ENCODE measurements at regions not wholly inside any gene's neighbourhood (a gene's known extent, or its start where the extent isn't known, plus 50 kb on each side); places are given as distances from the start of the nearest gene placed in this dataset.

- no peak for DNase-seq
Observed at GRCh38 chr5:161235569-161235968, 311.0 kb downstream of the GABRB2 start.

- DNase-seq, result no peak
Observed at GRCh38 chr5:161233553-161233952, 313.0 kb downstream of the GABRB2 start.

- DNase-seq, result no peak
Observed at GRCh38 chr5:161230221-161230620, 316.3 kb downstream of the GABRB2 start.

GRCh38 chr5:161219816-161220215 is 326.7 kb downstream of the GABRB2 start:
- no peak for DNase-seq

GRCh38 chr5:161216877-161217276 is 329.6 kb downstream of the GABRB2 start:
- no peak for DNase-seq

GRCh38 chr5:161212123-161212712 is 334.3 kb downstream of the GABRB2 start:
- no peak for DNase-seq

- no peak for DNase-seq
Observed at GRCh38 chr5:161201558-161201957, 345.0 kb downstream of the GABRB2 start.

GRCh38 chr5:161190778-161191177 is 338.8 kb upstream of the ATP10B start:
- no peak for DNase-seq

- no peak for DNase-seq
Observed at GRCh38 chr5:161190086-161190485, 338.1 kb upstream of the ATP10B start.

- DNase-seq, result no peak
Observed at GRCh38 chr5:161189452-161189851, 337.4 kb upstream of the ATP10B start.

GRCh38 chr5:161183559-161183958 is 331.5 kb upstream of the ATP10B start:
- DNase-seq, result no peak

- DNase-seq, result no peak
Observed at GRCh38 chr5:161176221-161176620, 324.2 kb upstream of the ATP10B start.

GRCh38 chr5:161169776-161170175 is 317.8 kb upstream of the ATP10B start:
- DNase-seq, result no peak

- no peak for DNase-seq
Observed at GRCh38 chr5:161167016-161167767, 315.2 kb upstream of the ATP10B start.

- no peak for DNase-seq
Observed at GRCh38 chr5:161165998-161166660, 314.1 kb upstream of the ATP10B start.

GRCh38 chr5:161157925-161158324 is 305.9 kb upstream of the ATP10B start:
- no peak for DNase-seq

GRCh38 chr5:161155451-161155850 is 303.4 kb upstream of the ATP10B start:
- no peak for DNase-seq

- no peak for DNase-seq
Observed at GRCh38 chr5:161152415-161152940, 300.5 kb upstream of the ATP10B start.

GRCh38 chr5:161150441-161150988 is 298.5 kb upstream of the ATP10B start:
- DNase-seq, result no peak

- no peak for DNase-seq
Observed at GRCh38 chr5:161149078-161149477, 297.1 kb upstream of the ATP10B start.

GRCh38 chr5:161138751-161139455 is 286.9 kb upstream of the ATP10B start:
- no peak for DNase-seq

GRCh38 chr5:161134956-161135355 is 282.9 kb upstream of the ATP10B start:
- DNase-seq, result no peak

GRCh38 chr5:161134083-161134482 is 282.1 kb upstream of the ATP10B start:
- DNase-seq, result no peak

Data from GF-D8 (cell line).